Heart left ventricle (tissue), 16 donors: ENCODE measurements at regions not wholly inside any gene's neighbourhood (a gene's known extent, or its start where the extent isn't known, plus 50 kb on each side); places are given as distances from the start of the nearest gene placed in this dataset.

ENCODE experiments used
- ATAC-seq, 4 donors: fragments of 200-7000 bp; cut with Tn5 transposase; one replicate each; pipeline ENCODE4 v1.9.1; 2020 to 2022; ENCODE audit warnings: moderate library complexity in 4 of 4, mild to moderate bottlenecking in 3 of 4, moderate number of reproducible peaks in 1 of 4
- DNase-seq, 5 donors: peaks; one replicate each; pipeline ENCODE4 v3.0.0-alpha.2; 2020
- H3K27ac ChIP-seq, 12 donors: fragments of 200-600 bp; sonication (generic) in 4 of 12; one replicate each; pipeline versions ENCODE4 v1.5.0 to v1.8.0; 2016 to 2022; ENCODE audit warnings: mild to moderate bottlenecking in 2 of 12
- H3K27me3 ChIP-seq, 9 donors: fragments of 200-600 bp; sonication (generic) in 2 of 9; one replicate each; pipeline versions ENCODE4 v1.5.1 to v1.8.0; 2016 to 2022; ENCODE audit warnings: mild to moderate bottlenecking in 3 of 9
- H3K36me3 ChIP-seq, 9 donors: fragments of 200-600 bp; sonication (generic) in 2 of 9; one replicate each; pipeline versions ENCODE4 v1.5.0 to v1.8.0; 2018 to 2022; ENCODE audit warnings: mild to moderate bottlenecking in 2 of 9
- H3K4me1 ChIP-seq, 12 donors: fragments of 200-600 bp; sonication (generic) in 4 of 12; one replicate each; pipeline versions ENCODE4 v1.5.0 to v1.8.0; 2016 to 2022; ENCODE audit warnings: mild to moderate bottlenecking in 3 of 12
- H3K4me3 ChIP-seq, 12 donors: fragments of 200-600 bp; sonication (generic) in 4 of 12; one replicate each; pipeline versions ENCODE4 v1.5.0 to v1.8.0; 2017 to 2022; ENCODE audit warnings: mild to moderate bottlenecking in 9 of 12, moderate library complexity in 4 of 12
- H3K9me3 ChIP-seq, 12 donors: fragments of 200-600 bp; sonication (generic) in 4 of 12; one replicate each; pipeline versions ENCODE4 v1.5.0 to v1.8.0; 2016 to 2022; ENCODE audit warnings: mild to moderate bottlenecking in 1 of 12
- POLR2A ChIP-seq, 2 donors: fragments of 450-650 bp; IDR thresholded peaks; one replicate each; pipeline ENCODE4 v1.6.1; 2017; ENCODE audit warnings: antibody characterized with exemption in 2 of 2, mild to moderate bottlenecking in 2 of 2, moderate library complexity in 2 of 2
- WGBS, 4 donors: extraction: QIAGEN DNeasy Blood & Tissue Kit in 2 of 4; methylation state at CpG; one replicate each; pipeline versions ENCODE4 v1.1.5 to v1.1.7; 2013 to 2018; 5-methylcytosine and 5-hydroxymethylcytosine counted together
- intact Hi-C, 10 donors: fragments of 100-400 bp; cut with DNase I; formaldehyde crosslinking; loops; one replicate each; pipeline versions ENCODE4 v1.11.1 to v1.14.2; 2022
- TF ChIP-seq, protein P1 (sequence below), 12 donors: fragments of 200-600 bp; sonication (generic) in 4 of 12; IDR thresholded peaks; one replicate each; pipeline versions ENCODE4 v1.5.0 to v1.8.0; 2018 to 2022; ENCODE audit warnings: antibody characterized with exemption in 12 of 12, mild to moderate bottlenecking in 5 of 12
- donor health status: ischemic (EF 13 %, LVEDD 7.1; RV severe dilation, severe dysfunction).
- donor health status: healthy with polysubstance abuse.
- donor health status: DM: no; HTN: yes; CAD: no.
- donor health status: DM: no; HTN: no; CAD: no.
- donor health status: ischemic (EF 25% LVEDD 6.9; RV normal size, moderate dysfunction).
- donor health status: ischemic (EF 25% LVEDD 5.7; RV mildly dilated, moderate dysfunction).
- donor health status: healthy.
- donor health status: DM: yes; HTN: yes; CAD: no.
- donor health status: ischemic (EF 35%, LVEDD 5.7; RV mildly dilated, moderate dysfunction).
- donor health status: nonischemic (EF 11% LVEDD 7.7; RV severe dilation, severe dysfunction).
- donor health status: DM: yes; HTN: yes; CAD: no.
- donor health status: PGD.
- donor health status: ischemic (EF 29% LVEDD 5.4; RV normal size, mild dysfunction).
- donor health status: nonischemic (EF 23%, LVEDD 6.1; RV moderate dilation, normal function).

DNA sequence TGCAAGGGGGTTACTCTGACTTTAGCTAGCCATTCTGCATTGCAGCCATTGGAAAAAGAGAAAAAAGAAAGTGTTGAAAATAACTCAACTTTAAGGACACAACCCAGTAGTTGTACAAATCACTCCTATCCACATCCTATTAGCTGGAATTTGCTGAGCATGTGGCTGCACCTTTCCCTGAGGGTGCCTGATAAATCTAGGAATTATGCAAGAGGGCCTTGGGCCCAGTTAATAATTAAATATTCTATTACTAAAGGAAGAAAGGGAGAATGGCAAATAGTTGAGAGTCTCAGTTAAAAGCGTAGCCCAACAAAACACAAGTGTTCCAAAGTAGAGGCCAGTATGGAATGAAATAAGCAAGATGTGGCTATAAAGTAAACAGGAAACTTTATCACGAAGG is 200.9 kb upstream of the CNTNAP2 start:
- no peak for DNase-seq
- TF ChIP-seq POLR2A (IDR thresholded peaks at IDR 0.05): no peak
- TF ChIP-seq, protein P1, sequence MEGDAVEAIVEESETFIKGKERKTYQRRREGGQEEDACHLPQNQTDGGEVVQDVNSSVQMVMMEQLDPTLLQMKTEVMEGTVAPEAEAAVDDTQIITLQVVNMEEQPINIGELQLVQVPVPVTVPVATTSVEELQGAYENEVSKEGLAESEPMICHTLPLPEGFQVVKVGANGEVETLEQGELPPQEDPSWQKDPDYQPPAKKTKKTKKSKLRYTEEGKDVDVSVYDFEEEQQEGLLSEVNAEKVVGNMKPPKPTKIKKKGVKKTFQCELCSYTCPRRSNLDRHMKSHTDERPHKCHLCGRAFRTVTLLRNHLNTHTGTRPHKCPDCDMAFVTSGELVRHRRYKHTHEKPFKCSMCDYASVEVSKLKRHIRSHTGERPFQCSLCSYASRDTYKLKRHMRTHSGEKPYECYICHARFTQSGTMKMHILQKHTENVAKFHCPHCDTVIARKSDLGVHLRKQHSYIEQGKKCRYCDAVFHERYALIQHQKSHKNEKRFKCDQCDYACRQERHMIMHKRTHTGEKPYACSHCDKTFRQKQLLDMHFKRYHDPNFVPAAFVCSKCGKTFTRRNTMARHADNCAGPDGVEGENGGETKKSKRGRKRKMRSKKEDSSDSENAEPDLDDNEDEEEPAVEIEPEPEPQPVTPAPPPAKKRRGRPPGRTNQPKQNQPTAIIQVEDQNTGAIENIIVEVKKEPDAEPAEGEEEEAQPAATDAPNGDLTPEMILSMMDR (IDR thresholded peaks at IDR 0.05): no peak
- H3K36me3 ChIP-seq: no peaks in the 10 kb centered on the region
- no peak for ATAC-seq
- H3K27ac ChIP-seq: no peak overlapping the region
- peaks cover 0 to 35% (median 14%) of the 10 kb centered on the region in 12 donors for H3K9me3 ChIP-seq
- H3K4me3 ChIP-seq: no peak overlapping the region
- no peaks in the 10 kb centered on the region for H3K4me1 ChIP-seq
- intact Hi-C loops: no loop called here
- 70 to 89% (median 81%) methylated on average over 2 of the region's 2 CpGs for WGBS, 4 donors
- H3K27me3 ChIP-seq: no peaks in the 10 kb centered on the region

DNA sequence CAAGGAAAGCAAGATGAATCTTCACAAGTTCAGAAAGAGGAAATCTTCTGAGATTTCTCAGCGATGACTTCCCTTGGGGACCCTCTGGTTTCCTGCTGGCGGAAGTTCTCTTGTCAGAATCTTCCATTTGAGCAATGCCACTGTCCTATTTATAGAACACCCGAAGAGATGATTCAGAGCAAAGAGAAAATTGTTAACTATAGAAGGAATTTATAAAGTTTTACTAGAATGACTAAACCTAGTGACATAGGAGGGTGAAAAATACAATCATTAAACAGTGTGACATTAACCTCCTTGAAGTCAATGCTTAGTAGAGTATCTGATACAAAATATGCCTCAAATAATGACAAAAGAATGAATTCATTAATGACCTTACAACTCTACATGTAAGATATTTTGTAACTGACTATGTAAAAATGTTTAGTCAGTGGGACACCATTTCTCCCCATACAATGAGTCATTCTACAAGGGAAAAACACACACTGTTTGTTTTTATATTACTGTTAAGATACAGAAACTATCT is 206.5 kb upstream of the CNTNAP2 start:
- 35 to 41% (median 37%) methylated on average over 3 of the region's 3 CpGs for WGBS, 4 donors
- Histone ChIP-seq H3K27me3 (no peaks in the 10 kb centered on the region), H3K4me1 (no peaks in the 10 kb centered on the region), H3K27ac (no peak overlapping the region), H3K9me3 (peaks cover 0 to 6% (median 0%) of the 10 kb centered on the region in 12 donors), H3K4me3 (no peak overlapping the region), H3K36me3 (no peaks in the 10 kb centered on the region)
- intact Hi-C loops: no loop called here
- DNase-seq (no peak), ATAC-seq (no peak)
- no peak for TF ChIP-seq POLR2A (IDR thresholded peaks at IDR 0.05)
- TF ChIP-seq, protein P1 (IDR thresholded peaks at IDR 0.05): no peak

DNA sequence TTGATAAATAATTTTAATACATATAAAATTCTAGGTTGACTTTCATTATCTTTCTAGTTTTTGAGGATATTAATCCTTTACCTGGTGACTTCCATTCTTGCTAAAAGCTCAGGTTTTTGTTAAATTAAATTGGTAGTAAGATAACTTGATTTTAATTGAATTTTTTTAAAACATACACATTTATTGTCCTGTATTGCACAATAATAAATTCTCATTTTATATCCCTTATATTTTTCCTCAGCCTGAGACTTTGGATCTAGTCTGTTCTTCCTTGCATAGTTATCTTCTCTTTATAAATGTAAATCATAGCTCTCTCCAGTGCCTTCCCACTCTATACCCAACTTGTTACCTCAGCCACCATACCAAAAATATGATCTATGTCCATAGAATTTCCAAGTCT is 212.9 kb upstream of the CNTNAP2 start:
- Histone ChIP-seq H3K4me1 (no peaks in the 10 kb centered on the region), H3K36me3 (no peaks in the 10 kb centered on the region), H3K9me3 (peaks cover 0 to 29% (median 11%) of the 10 kb centered on the region in 12 donors), H3K4me3 (no peak overlapping the region), H3K27ac (no peak overlapping the region), H3K27me3 (no peaks in the 10 kb centered on the region)
- ATAC-seq: no peak
- intact Hi-C loops: no loop called here
- TF ChIP-seq, protein P1 (IDR thresholded peaks at IDR 0.05): no peak
- TF ChIP-seq POLR2A (IDR thresholded peaks at IDR 0.05): no peak
- no peak for DNase-seq

DNA sequence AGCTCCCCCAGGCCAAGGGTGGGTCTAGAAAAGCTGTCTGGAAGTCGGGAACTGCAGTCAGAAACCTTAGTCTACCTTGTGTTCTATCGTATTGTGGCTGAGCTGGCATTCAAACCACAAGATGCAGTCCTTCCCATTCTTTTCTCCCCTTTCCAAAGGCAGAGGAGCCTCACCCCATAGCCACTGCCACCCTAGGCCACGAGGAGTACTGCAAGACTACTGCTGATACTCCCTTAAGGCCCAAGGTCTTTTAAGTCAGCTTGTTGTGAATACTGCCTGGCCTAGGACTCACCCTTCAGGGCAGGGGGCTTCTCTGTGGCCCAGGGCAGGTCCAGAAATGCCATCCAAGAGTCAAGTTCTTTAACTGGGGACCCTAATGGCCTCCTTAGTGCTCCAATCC is 214.5 kb upstream of the CNTNAP2 start:
- intact Hi-C loops: no loop called here
- H3K4me1 ChIP-seq: no peaks in the 10 kb centered on the region
- DNase-seq: no peak
- H3K27ac ChIP-seq: no peak overlapping the region
- no peak overlapping the region for H3K4me3 ChIP-seq
- 53 to 62% (median 57%) methylated on average over 3 of the region's 3 CpGs for WGBS, 4 donors
- no peaks in the 10 kb centered on the region for H3K36me3 ChIP-seq
- TF ChIP-seq, protein P1 (IDR thresholded peaks at IDR 0.05): no peak
- no peak for ATAC-seq
- H3K9me3 ChIP-seq: peaks cover 0 to 40% (median 14%) of the 10 kb centered on the region in 12 donors
- H3K27me3 ChIP-seq: no peaks in the 10 kb centered on the region
